GM10266 (cell line): ENCODE measurements at regions not wholly inside any gene's neighbourhood (a gene's known extent, or its start where the extent isn't known, plus 50 kb on each side); places are given as distances from the start of the nearest gene placed in this dataset.

Source experiments
- DNase-seq: peaks from one replicate; pipeline ENCODE4 v3.0.0; 2012; ENCODE audit errors: extremely low spot score
- TF ChIP-seq, protein P1 (sequence below): IDR thresholded peaks from 2 replicates; pipeline ENCODE4 v1.5.1; 2012; ENCODE audit warnings: mild to moderate bottlenecking, low read depth; ENCODE audit not compliant: control insufficient read depth, insufficient read depth; ENCODE audit errors: missing control alignments

DNA sequence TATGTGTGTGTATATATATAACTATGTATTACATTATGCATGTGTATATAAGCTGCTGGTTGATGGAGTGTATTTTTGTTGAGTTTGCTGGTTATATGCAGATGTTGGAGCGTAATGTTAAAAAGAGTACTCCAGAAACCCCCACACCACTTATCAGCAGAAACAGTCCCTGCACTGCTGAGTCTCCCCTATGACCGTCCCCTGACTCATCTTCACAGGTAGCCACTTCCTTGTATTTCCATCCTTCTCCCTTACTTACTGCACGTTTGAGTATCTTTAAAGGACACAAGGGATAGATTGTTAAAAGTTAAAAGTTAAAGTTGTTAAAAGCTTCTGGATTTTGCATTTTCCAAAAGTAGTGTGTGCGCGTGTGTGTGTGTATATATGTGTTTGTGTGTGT, 853.9 kb upstream of the EEF2KMT start:
- TF ChIP-seq, protein P1, sequence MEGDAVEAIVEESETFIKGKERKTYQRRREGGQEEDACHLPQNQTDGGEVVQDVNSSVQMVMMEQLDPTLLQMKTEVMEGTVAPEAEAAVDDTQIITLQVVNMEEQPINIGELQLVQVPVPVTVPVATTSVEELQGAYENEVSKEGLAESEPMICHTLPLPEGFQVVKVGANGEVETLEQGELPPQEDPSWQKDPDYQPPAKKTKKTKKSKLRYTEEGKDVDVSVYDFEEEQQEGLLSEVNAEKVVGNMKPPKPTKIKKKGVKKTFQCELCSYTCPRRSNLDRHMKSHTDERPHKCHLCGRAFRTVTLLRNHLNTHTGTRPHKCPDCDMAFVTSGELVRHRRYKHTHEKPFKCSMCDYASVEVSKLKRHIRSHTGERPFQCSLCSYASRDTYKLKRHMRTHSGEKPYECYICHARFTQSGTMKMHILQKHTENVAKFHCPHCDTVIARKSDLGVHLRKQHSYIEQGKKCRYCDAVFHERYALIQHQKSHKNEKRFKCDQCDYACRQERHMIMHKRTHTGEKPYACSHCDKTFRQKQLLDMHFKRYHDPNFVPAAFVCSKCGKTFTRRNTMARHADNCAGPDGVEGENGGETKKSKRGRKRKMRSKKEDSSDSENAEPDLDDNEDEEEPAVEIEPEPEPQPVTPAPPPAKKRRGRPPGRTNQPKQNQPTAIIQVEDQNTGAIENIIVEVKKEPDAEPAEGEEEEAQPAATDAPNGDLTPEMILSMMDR: no peak

DNA sequence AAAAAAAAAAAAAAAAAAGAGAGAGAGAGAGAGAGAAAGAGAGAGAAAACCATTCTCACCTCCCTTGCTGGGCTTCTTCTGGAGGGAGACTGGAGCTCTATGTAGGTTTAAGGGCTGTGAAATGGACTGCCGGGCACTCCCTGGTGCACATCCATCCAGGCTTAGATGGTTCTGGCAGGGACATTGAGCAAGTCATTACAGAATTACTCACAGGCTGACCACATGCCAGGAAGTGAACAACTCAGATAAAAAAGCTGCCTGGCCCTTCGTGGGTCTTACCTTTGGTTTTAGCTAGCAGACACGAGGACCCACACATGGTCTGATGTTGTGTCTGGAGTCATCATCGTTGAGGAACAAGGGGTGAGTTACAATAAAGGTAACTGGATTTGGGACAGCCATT, 847.4 kb upstream of the EEF2KMT start:
- DNase-seq: no peak
- TF ChIP-seq, protein P1: no peak

More for the DNA sequence above, 853.9 kb upstream of the EEF2KMT start:
- no peak for DNase-seq

DNA sequence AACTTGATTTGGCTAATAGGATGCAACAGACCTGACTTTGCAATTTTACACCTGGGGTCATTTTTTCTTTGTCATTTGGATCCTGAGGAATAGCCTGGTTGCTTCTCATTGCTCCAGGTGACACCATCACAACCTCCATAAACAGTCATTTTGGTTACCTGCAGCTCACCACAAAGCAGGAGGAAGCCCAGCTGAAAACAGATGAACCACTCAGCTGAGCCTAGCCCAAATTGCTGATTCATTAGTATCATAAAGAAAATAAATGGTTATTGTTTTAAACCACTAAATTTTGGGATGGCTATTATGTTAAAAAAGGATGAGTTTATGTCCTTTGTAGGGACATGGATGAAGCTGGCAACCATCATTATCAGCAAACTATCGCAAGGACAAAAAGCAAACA, 841.0 kb upstream of the EEF2KMT start:
- TF ChIP-seq, protein P1: no peak
- DNase-seq: no peak

DNA sequence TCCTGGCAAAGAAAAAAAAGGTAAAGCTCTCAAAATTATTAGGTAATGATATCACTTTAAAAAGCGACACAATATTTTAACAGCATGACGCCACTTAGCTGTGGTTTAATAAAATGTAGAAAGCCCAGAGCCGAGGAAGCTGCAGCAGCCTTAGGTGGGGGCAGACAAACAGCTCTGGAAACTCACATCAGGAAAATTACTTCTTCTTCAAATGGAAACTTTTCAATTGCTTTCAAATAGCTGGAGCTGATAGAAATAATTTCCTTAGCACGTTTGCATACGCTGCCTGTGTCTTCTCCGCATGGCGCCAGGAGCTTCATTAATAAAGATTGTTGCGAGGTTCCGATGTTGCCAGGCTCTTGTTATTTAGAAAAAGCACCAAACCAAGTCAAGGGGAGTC, 835.3 kb upstream of the EEF2KMT start:
- no peak for DNase-seq
- TF ChIP-seq, protein P1: no peak

DNA sequence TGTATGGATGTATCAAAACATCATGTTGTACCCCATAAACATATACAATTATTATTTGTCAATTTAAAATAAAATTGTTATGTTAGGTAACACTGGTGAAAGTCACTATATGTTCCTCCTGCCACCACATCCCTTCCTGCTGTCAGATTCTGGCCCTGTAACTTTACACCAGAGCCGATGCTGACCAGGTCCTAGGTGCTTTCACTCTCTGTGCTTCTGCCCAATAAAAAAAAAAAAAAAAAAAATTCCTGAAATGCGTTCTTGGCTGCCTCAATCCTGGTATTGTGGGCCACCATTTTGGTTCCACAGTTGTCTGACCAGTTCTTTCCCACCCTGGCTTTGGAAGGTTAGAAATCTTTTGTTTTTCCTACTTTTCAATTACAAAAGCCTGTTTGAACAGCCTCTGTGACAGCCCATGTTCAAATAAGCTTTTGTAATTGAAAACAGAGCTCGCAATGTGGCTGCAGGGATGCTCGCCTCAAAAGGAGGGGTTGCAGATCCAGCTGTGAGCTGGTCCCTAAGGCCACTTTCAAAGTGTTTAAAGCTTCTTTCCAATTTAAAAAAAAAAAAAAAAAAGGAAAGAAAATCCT, 831.0 kb upstream of the EEF2KMT start:
- no peak for DNase-seq

DNA sequence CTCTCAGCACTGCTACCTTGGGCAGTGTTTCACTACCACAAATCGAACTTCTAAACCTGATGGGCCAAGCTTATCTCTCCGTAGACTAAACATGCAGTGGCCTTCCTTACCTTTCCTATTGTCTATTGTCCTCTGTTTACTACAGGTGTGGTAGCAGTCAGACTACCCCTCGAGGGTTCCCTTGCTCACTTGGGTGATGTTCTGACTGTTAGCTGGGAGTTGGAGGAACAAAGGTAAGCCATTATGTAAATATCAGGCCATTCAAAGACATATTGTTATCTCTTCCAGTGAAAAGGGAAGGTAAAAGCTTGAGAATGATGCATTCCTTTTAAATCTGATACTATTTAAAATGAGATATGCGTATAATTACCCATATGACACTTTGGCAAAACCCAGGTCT, 828.3 kb upstream of the EEF2KMT start:
- no peak for DNase-seq
- TF ChIP-seq, protein P1: no peak

More for the DNA sequence above, 831.0 kb upstream of the EEF2KMT start:
- TF ChIP-seq, protein P1: no peak

DNA sequence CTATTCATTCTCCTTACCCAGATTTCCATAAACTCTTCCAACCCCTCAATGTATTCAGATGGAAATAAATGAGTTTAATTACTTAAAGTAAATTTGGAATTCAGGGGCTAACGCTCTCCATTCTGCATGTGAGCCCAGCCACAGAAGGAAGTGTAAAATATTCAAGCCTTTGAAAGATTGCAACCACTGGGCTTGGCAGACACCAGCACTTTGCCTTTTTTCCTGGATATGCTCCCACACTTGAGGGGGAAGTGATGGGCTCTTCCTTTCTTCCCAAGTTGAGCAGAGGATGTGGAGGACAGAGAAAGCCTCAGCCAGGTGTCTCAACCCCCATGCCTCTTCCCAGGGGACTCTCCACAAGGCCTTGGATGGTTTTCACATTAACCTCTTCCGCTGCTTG, 825.1 kb upstream of the EEF2KMT start:
- TF ChIP-seq, protein P1: no peak
- no peak for DNase-seq
